ENCODE measurements at regions not wholly inside any gene's neighbourhood (a gene's known extent, or its start where the extent isn't known, plus 50 kb on each side); places are given as distances from the start of the nearest gene placed in this dataset.
"Not testable (repeated sequence)": the region's sequence is repeated elsewhere in the genome, so short reads cannot be mapped to it uniquely, and the experiment has no call there.

- 68% methylated on average over 2 of the region's 2 CpGs for WGBS
- no peak for DNase-seq (ENCODE audit: low spot score in 2 of 2)
- H3K4me3 ChIP-seq = no peak overlapping the region
- H3K9me3 ChIP-seq = no peaks in the 10 kb centered on the region
- no peaks in the 10 kb centered on the region for H3K27me3 ChIP-seq
- TF ChIP-seq POLR2A (IDR thresholded peaks at IDR 0.05) = no peak
- no peak for TF ChIP-seq EP300 (IDR thresholded peaks at IDR 0.05)
- TF ChIP-seq, protein P1, sequence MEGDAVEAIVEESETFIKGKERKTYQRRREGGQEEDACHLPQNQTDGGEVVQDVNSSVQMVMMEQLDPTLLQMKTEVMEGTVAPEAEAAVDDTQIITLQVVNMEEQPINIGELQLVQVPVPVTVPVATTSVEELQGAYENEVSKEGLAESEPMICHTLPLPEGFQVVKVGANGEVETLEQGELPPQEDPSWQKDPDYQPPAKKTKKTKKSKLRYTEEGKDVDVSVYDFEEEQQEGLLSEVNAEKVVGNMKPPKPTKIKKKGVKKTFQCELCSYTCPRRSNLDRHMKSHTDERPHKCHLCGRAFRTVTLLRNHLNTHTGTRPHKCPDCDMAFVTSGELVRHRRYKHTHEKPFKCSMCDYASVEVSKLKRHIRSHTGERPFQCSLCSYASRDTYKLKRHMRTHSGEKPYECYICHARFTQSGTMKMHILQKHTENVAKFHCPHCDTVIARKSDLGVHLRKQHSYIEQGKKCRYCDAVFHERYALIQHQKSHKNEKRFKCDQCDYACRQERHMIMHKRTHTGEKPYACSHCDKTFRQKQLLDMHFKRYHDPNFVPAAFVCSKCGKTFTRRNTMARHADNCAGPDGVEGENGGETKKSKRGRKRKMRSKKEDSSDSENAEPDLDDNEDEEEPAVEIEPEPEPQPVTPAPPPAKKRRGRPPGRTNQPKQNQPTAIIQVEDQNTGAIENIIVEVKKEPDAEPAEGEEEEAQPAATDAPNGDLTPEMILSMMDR (IDR thresholded peaks at IDR 0.05) = no peak
- no peak for TF ChIP-seq POLR2AphosphoS5 (IDR thresholded peaks at IDR 0.05)
- no peaks in the 10 kb centered on the region for H3K4me1 ChIP-seq
- no peaks in the 10 kb centered on the region for H3K36me3 ChIP-seq
- H3K27ac ChIP-seq = no peak overlapping the region
These were observed 303.2 kb downstream of the TSHZ3 start for GRCh38 chr19:31046024-31046423.

DNA sequence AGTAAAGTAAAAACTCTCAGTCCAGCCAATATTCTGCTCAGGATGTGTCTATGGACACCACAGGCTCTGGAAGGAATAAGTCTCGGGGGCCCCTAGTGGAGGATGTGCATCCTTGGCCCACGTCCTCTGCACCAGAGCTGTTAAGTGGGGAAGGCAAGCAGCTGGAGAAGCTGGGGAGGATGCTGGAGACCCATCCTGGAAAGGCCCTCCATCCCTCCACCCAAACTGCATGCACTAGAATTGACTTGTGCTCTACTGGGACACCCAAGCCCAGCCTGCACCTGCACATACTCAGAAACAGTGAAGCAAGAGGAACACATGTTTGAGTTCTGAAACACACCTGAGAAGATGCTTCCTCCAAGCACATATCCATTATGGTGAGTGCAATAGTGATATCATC is 307.8 kb downstream of the TSHZ3 start:
- Histone ChIP-seq H3K27me3 (no peaks in the 10 kb centered on the region), H3K27ac (no peak overlapping the region), H3K9me3 (no peaks in the 10 kb centered on the region), H3K36me3 (no peaks in the 10 kb centered on the region), H3K4me3 (no peak overlapping the region), H3K4me1 (no peaks in the 10 kb centered on the region)
- no peak for TF ChIP-seq EP300 (IDR thresholded peaks at IDR 0.05)
- TF ChIP-seq POLR2AphosphoS5 (IDR thresholded peaks at IDR 0.05) = no peak
- TF ChIP-seq, protein P1 (IDR thresholded peaks at IDR 0.05) = no peak
- TF ChIP-seq POLR2A (IDR thresholded peaks at IDR 0.05) = no peak
- no peak for DNase-seq (ENCODE audit: low spot score in 2 of 2)
- 70% methylated on average over 2 of the region's 2 CpGs for WGBS

DNA sequence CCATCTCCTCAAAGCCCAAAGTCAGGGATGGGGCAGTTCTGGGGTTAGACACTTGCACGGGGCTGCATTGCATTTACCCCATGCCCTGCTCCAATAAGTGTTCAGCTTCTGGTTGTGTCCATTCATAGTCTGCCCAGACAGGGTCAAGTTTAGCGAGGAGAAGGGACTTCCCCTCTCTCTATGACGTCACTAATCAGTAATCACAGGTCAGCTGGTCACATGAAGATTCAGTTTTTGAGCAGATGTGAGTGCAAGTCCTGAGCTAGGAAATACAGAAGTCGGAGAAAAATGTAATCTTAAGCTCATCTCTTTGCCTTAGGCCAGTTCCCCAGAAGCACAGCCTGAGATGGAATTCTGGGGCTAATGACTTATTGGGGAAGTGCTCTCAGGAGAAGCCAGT is 310.1 kb downstream of the TSHZ3 start:
- H3K27ac ChIP-seq = no peak overlapping the region
- H3K4me3 ChIP-seq = no peak overlapping the region
- no peaks in the 10 kb centered on the region for H3K36me3 ChIP-seq
- H3K4me1 ChIP-seq = no peaks in the 10 kb centered on the region
- no peak for DNase-seq (ENCODE audit: low spot score in 2 of 2)
- H3K27me3 ChIP-seq = no peaks in the 10 kb centered on the region
- H3K9me3 ChIP-seq = no peaks in the 10 kb centered on the region
- no peak for TF ChIP-seq EP300 (IDR thresholded peaks at IDR 0.05)
- TF ChIP-seq, protein P1 (IDR thresholded peaks at IDR 0.05) = no peak
- no peak for TF ChIP-seq POLR2AphosphoS5 (IDR thresholded peaks at IDR 0.05)
- TF ChIP-seq POLR2A (IDR thresholded peaks at IDR 0.05) = no peak
- 75% methylated on average over 4 of the region's 4 CpGs for WGBS

GRCh38 chr19:31037286-31037980 is 311.8 kb downstream of the TSHZ3 start:
- WGBS = 87% methylated on average over 3 of the region's 3 CpGs
- no peak for DNase-seq (ENCODE audit: low spot score in 2 of 2)

GRCh38 chr19:31031455-31031854 is 317.8 kb downstream of the TSHZ3 start:
- 76% methylated on average over 4 of the region's 4 CpGs for WGBS
- not testable (repeated sequence) for H3K36me3 ChIP-seq; H3K27me3 ChIP-seq; H3K27ac ChIP-seq; H3K4me1 ChIP-seq; DNase-seq (ENCODE audit: low spot score in 2 of 2); H3K9me3 ChIP-seq; H3K4me3 ChIP-seq

More at GRCh38 chr19:31037286-31037980, 311.8 kb downstream of the TSHZ3 start:
- TF ChIP-seq POLR2A (IDR thresholded peaks at IDR 0.05) (no peak), POLR2AphosphoS5 (IDR thresholded peaks at IDR 0.05) (no peak), EP300 (IDR thresholded peaks at IDR 0.05) (no peak)
- TF ChIP-seq, protein P1 (IDR thresholded peaks at IDR 0.05) = no peak
- Histone ChIP-seq H3K4me1 (no peaks in the 10 kb centered on the region), H3K9me3 (no peaks in the 10 kb centered on the region), H3K27ac (no peak overlapping the region), H3K27me3 (no peaks in the 10 kb centered on the region), H3K36me3 (no peaks in the 10 kb centered on the region), H3K4me3 (no peak overlapping the region)

GRCh38 chr19:31023038-31023437 is 326.2 kb downstream of the TSHZ3 start:
- TF ChIP-seq POLR2A (IDR thresholded peaks at IDR 0.05) (no peak), POLR2AphosphoS5 (IDR thresholded peaks at IDR 0.05) (no peak), EP300 (IDR thresholded peaks at IDR 0.05) (no peak)
- TF ChIP-seq, protein P1 (IDR thresholded peaks at IDR 0.05) = no peak
- 61% methylated on average over 10 of the region's 10 CpGs for WGBS
- no peak overlapping the region for H3K4me3 ChIP-seq

More at GRCh38 chr19:31023038-31023437, 326.2 kb downstream of the TSHZ3 start:
- Histone ChIP-seq H3K27ac (no peak overlapping the region), H3K9me3 (peaks cover 4% of the 10 kb centered on the region), H3K27me3 (peaks cover 6% of the 10 kb centered on the region), H3K36me3 (no peaks in the 10 kb centered on the region), H3K4me1 (no peaks in the 10 kb centered on the region)
- DNase-seq (ENCODE audit: low spot score in 2 of 2) = no peak
